Prostate gland (tissue), 2 donors: ENCODE measurements at regions not wholly inside any gene's neighbourhood (a gene's known extent, or its start where the extent isn't known, plus 50 kb on each side); places are given as distances from the start of the nearest gene placed in this dataset.

Experiments
- DNase-seq: peaks from one replicate; pipeline ENCODE4 v3.0.0-alpha.2; 2019; ENCODE audit warnings: low spot score
- H3K27ac ChIP-seq, 2 donors: fragments of 200-600 bp; sonication (generic); 2 replicates each; pipeline ENCODE4 v1.5.1; 2017 to 2019
- H3K27me3 ChIP-seq: fragments of 200-600 bp; sonication (generic); replicated peaks from 2 replicates; pipeline ENCODE4 v1.5.1; 2019; ENCODE audit not compliant: insufficient read depth
- H3K36me3 ChIP-seq, 2 donors: fragments of 200-600 bp; sonication (generic); 1 replicate in 1 of 2; 2 replicates in 1 of 2; pipeline versions ENCODE4 v1.5.1 to v1.8.1; 2017 to 2019
- H3K4me1 ChIP-seq: fragments of 200-600 bp; sonication (generic); replicated peaks from 2 replicates; pipeline ENCODE4 v1.5.1; 2019
- H3K4me3 ChIP-seq, 2 donors: fragments of 200-600 bp; sonication (generic); 2 replicates each; pipeline ENCODE4 v1.5.1; 2017 to 2019
- H3K9me3 ChIP-seq: fragments of 200-600 bp; sonication (generic); 2 replicates; pipeline ENCODE4 v1.5.1; 2017
- CTCF ChIP-seq, 4 experiments: fragments of 200-600 bp in 2 of 4; fragments of 450-650 bp in 2 of 4; sonication (generic) in 2 of 4; IDR thresholded peaks; 1 replicate in 3 of 4; 2 replicates in 1 of 4; pipeline ENCODE4 v1.5.1; 2016 to 2019; ENCODE audit warnings: antibody characterized with exemption in 4 of 4, mild to moderate bottlenecking in 2 of 4, moderate library complexity in 2 of 4
- POLR2A ChIP-seq: fragments of 450-650 bp; IDR thresholded peaks from one replicate; pipeline ENCODE4 v1.6.1; 2016; ENCODE audit warnings: antibody characterized with exemption, mild to moderate bottlenecking
- POLR2AphosphoS5 ChIP-seq: sonication (generic); formaldehyde crosslinking; IDR thresholded peaks from one replicate; pipeline ENCODE4 v1.6.1; 2017; ENCODE audit warnings: antibody characterized with exemption
- WGBS: methylation state at CpG from one replicate; pipeline ENCODE4 v1.1.5; 2018; 5-methylcytosine and 5-hydroxymethylcytosine counted together
- intact Hi-C: fragments of 100-400 bp; cut with DNase I; formaldehyde crosslinking; loops from one replicate; pipeline ENCODE4 v1.14.2; 2022

- intact Hi-C loops, result no loop called here
- Histone ChIP-seq H3K4me3 (no peak overlapping the region), H3K27me3 (no peaks in the 10 kb centered on the region), H3K27ac (no peak overlapping the region), H3K9me3 (no peaks in the 10 kb centered on the region), H3K36me3 (no peaks in the 10 kb centered on the region), H3K4me1 (no peaks in the 10 kb centered on the region)
- 86% methylated on average over 1 of the region's 1 CpG for WGBS
- TF ChIP-seq POLR2A, result no peak
- no peak for TF ChIP-seq CTCF (IDR thresholded peaks at IDR 0.05)
- TF ChIP-seq POLR2AphosphoS5, result no peak
- no peak for DNase-seq
These were observed 424.4 kb downstream of the TMEM135 start for GRCh38 chr11:87462171-87462570.

GRCh38 chr11:87460842-87461637 lies 423.3 kb downstream of the TMEM135 start:
- H3K4me3 ChIP-seq, result no peak overlapping the region
- no peak overlapping the region for H3K27ac ChIP-seq
- H3K36me3 ChIP-seq, result no peaks in the 10 kb centered on the region
- no peaks in the 10 kb centered on the region for H3K27me3 ChIP-seq
- TF ChIP-seq POLR2AphosphoS5 (no peak), CTCF (IDR thresholded peaks at IDR 0.05) (no peak), POLR2A (no peak)
- DNase-seq, result no peak
- H3K4me1 ChIP-seq, result no peaks in the 10 kb centered on the region
- H3K9me3 ChIP-seq, result no peaks in the 10 kb centered on the region
- 93% methylated on average over 4 of the region's 4 CpGs for WGBS
- intact Hi-C loops, result no loop called here

GRCh38 chr11:87460279-87460678 lies 422.5 kb downstream of the TMEM135 start:
- H3K36me3 ChIP-seq, result no peaks in the 10 kb centered on the region
- H3K4me3 ChIP-seq, result no peak overlapping the region
- intact Hi-C loops, result no loop called here
- WGBS, result 95% methylated on average over 1 of the region's 1 CpG
- TF ChIP-seq POLR2AphosphoS5, result no peak
- no peak for TF ChIP-seq POLR2A
- no peak for TF ChIP-seq CTCF (IDR thresholded peaks at IDR 0.05)
- H3K4me1 ChIP-seq, result no peaks in the 10 kb centered on the region
- H3K27ac ChIP-seq, result no peak overlapping the region
- no peaks in the 10 kb centered on the region for H3K27me3 ChIP-seq
- H3K9me3 ChIP-seq, result no peaks in the 10 kb centered on the region
- no peak for DNase-seq

- Histone ChIP-seq H3K27me3 (no peaks in the 10 kb centered on the region), H3K36me3 (no peaks in the 10 kb centered on the region), H3K27ac (no peak overlapping the region), H3K4me1 (no peaks in the 10 kb centered on the region), H3K9me3 (no peaks in the 10 kb centered on the region), H3K4me3 (no peak overlapping the region)
- TF ChIP-seq POLR2AphosphoS5 (no peak), POLR2A (no peak), CTCF (IDR thresholded peaks at IDR 0.05) (no peak)
- WGBS, result 85% methylated on average over 3 of the region's 3 CpGs
- DNase-seq, result no peak
- intact Hi-C loops, result no loop called here
These were observed 421.6 kb downstream of the TMEM135 start for GRCh38 chr11:87459351-87459750.

- Histone ChIP-seq H3K27me3 (no peaks in the 10 kb centered on the region), H3K9me3 (no peaks in the 10 kb centered on the region), H3K27ac (no peak overlapping the region), H3K4me3 (no peak overlapping the region), H3K36me3 (no peaks in the 10 kb centered on the region), H3K4me1 (no peaks in the 10 kb centered on the region)
- intact Hi-C loops, result no loop called here
- TF ChIP-seq POLR2AphosphoS5 (no peak), POLR2A (no peak), CTCF (IDR thresholded peaks at IDR 0.05) (no peak)
- 97% methylated on average over 1 of the region's 1 CpG for WGBS
- DNase-seq, result no peak
These were observed 418.8 kb downstream of the TMEM135 start for GRCh38 chr11:87456499-87456898.
